HG03460 (cell line): ENCODE measurements at regions not wholly inside any gene's neighbourhood (a gene's known extent, or its start where the extent isn't known, plus 50 kb on each side); places are given as distances from the start of the nearest gene placed in this dataset.
"Not testable (repeated sequence)": the region's sequence is repeated elsewhere in the genome, so short reads cannot be mapped to it uniquely, and the experiment has no call there.

Experiments
- ATAC-seq: cut with Tn5 transposase; IDR thresholded peaks from one replicate; pipeline ENCODE4 v1.9.1; 2021; ENCODE audit not compliant: unreplicated experiment

DNA sequence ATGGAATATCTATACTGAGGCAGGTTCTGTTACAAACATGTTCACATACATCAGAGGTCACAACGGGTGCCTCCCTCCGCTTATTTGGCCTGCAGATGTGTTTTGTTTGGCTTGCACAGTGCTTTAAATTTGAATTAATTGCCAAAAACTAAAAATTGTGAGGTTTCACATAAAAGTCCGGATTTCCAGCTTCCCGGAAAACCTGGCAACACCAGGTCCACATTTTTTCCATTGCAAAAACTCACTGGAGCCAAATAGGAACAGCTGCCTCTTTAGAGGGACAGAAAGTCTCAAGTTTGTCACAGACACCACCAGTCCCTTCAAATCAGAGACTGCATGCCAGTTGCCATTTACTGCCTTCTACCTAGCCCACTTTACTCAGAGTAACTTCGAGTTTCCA is 205.9 kb upstream of the MDFIC2 start:
- ATAC-seq: no peak

DNA sequence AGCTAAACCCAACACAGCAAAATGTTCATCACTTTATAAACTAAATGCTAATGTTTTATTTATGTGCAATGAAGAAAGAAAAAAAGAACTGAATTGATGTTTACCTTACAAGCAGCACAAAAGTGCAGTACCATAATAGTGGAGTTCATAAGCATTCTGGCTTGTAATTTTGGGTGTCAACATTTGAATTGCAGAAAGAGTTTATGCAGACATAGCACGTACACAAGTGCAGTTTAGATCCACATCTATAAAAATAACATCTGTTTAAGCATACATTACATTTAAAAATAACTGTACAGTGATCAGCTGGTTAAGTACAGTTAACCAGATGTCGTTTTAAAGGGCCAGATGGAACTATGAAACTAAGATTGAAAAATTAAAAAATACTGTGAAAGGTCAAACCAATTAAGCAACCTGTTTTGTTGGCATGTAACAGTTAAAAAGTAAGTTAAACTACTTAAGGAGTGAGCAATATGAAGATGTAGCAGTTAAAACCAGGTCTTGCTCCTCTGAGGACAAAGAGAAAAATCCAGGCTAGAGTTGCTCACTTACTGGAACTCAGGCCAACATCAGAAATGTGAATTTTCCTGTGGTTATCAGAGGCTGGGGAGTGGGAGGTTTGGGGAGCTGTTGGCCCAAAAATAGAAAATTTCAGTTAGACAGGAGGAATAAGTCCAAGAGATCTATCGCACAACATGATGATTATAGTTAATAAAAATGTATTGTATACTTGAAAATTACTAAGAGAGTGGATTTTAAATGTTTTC is 204.9 kb upstream of the MDFIC2 start:
- no peak for ATAC-seq

- ATAC-seq: no peak
These were observed 203.6 kb upstream of the MDFIC2 start for GRCh38 chr3:70516076-70516475.

GRCh38 chr3:70507486-70507885 is 195.0 kb upstream of the MDFIC2 start:
- no peak for ATAC-seq

DNA sequence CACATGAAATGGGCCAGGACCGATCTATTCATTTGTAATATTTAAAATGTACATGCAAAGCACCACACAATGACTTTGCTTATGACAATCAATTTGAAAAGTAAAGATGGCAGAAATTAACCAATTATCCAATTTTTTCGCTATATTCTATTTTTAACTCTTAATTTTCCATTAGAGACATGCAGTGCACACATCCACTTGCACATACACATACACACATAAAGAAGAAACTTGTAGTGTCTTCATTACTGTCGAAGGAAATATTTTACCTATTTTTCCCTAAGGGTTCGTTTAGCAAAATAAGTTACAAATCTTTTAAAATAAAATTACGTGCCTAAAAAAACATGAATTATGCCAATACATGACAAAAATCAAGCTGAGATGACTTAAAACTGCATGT is 194.3 kb upstream of the MDFIC2 start:
- no peak for ATAC-seq

- no peak for ATAC-seq
These were observed 189.1 kb upstream of the MDFIC2 start for GRCh38 chr3:70501561-70501960.

DNA sequence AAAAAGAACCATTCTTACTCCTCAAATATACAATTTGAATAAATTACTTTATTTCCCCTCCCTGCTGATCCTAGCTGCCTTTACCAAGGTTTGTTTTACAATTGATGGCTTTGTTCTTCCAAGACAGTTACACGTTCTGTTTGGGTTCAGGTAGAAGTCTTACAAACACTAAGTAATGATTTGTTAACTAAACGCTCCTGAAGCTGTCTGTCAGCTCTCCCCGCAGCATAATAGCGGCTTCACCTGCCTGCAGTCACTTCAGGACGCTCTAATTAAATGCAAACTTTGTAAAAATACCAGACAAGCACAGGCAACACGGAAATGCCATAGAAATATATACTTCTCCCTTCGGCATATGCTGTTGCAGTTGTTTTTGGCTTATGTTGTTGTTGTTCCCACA is 176.4 kb upstream of the MDFIC2 start:
- no peak for ATAC-seq

GRCh38 chr3:70488131-70488530 is 175.7 kb upstream of the MDFIC2 start:
- ATAC-seq: no peak

- ATAC-seq: no peak
These were observed 174.1 kb upstream of the MDFIC2 start for GRCh38 chr3:70486414-70487017.

- no peak for ATAC-seq
These were observed 163.7 kb upstream of the MDFIC2 start for GRCh38 chr3:70476174-70476573.

DNA sequence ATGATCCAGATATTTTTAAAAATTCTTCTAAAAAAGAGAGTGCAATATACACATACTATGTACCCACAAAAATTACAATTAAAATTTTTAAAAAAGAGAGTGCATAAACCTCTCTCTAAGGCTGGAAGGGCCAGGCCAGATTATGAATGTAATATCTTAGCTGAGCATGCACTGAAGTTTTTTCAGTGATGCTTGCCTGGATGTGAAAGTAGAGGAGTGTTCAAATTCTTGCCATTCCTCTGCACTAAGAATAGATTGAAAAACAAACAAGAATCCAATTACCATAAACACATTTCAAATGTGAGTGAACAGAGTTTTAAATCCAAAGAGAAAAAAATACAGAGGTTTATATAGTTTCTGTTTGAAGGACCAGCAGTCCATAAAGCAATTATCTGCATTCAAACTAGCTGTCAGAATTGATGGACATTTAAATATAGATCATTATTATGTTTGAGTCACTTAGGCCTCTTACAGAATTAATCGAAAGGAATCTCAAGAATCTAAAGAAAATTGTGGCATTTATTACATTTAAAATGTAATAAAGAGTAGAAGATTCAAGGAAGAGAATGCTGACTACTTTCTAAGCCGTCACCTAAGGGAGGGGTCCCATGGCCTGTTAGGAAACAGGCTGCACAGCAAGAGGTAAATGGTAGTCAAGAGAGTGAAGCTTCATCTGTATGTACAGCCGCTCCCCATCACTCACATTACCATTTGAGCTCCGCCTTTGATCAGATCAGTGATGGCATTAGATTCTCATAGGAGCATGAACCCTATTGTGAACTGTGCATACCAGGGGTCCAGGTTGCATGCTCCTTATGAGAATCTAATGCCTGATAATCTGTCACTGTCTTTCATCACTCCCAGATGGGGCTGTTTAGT is 159.3 kb upstream of the MDFIC2 start:
- ATAC-seq: no peak

DNA sequence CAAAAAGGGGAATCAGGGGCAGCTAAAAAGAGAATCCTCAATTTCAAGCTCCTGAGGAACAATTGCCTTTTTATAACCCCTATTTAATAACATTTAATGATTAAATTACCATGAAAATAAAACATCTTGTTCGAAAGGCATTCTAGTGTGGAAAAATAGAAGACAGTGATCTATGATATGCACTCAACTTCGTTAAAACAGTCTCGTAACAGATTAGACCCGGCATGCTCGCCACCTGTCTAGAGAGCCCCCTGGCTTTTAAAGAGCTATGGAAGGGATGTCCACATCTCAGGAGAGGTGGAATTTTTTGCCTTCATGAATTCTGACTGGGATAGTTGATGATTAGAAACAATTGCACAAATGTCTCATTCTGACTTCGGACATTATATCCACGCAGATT is 153.7 kb upstream of the MDFIC2 start:
- no peak for ATAC-seq

- no peak for ATAC-seq
These were observed 152.4 kb upstream of the MDFIC2 start for GRCh38 chr3:70464876-70465275.

GRCh38 chr3:70464465-70464864 is 152.0 kb upstream of the MDFIC2 start:
- ATAC-seq: no peak

DNA sequence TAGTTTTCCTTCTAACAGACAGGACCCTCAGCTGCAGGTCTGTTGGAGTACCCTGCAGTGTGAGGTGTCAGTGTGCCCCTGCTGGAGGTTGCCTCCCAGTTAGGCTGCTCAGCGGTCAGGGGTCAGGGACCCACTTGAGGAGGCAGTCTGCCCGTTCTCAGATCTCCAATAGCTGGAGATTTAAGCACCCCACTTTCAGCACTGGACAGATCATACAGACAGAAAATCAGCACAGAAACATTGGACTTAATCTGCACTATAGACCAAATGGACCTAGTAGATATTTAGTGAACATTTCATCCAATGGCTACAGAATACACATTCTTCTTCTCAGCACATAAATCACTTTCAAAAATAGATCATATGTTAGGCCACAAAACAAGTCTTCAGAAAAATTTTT is 137.8 kb upstream of the MDFIC2 start:
- ATAC-seq: not testable (repeated sequence)

- ATAC-seq: not testable (repeated sequence)
These were observed 123.0 kb upstream of the MDFIC2 start for GRCh38 chr3:70435422-70435821.

GRCh38 chr3:70433091-70433490 is 120.7 kb upstream of the MDFIC2 start:
- no peak for ATAC-seq

- ATAC-seq: no peak
These were observed 119.5 kb upstream of the MDFIC2 start for GRCh38 chr3:70431911-70432310.

DNA sequence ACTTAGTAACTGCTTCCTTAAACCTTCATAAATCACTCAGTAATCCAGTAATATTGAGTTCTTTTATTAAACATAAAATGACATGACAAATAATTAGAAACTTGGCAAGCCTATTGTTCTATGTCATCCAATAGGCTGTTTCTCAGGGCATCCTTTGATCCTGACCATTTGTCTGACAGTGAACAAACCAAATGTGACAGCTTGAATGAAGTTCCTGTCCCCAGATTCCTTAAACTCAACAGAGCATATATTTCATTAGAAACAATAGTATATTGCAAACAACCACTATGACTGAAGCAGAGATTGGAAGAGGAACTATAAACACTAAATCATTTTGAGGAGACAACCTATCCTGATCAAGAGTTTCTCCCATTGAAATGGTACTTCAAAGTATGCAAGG is 113.6 kb upstream of the MDFIC2 start:
- no peak for ATAC-seq

- ATAC-seq: no peak
These were observed 109.1 kb upstream of the MDFIC2 start for GRCh38 chr3:70421506-70421905.

GRCh38 chr3:70409018-70409417 is 96.6 kb upstream of the MDFIC2 start:
- ATAC-seq: no peak

DNA sequence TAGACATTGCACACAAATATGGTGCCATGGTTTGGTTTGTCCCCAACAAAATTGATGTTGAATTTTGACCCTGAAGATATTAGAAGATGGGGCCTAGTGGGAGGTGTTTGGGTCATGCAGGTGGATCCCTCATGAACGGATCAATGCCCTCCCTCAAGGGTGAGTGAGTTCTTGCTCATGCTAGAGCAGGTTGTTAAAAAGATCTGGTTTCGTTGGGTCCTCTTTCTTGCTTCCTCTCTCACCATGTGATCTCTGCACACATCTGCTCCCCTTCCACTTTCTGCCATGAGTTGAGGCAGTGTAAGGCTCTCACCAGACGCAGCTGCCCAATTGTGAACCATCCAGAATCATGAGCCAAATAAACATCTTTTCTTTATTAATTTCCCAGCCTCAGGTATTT is 87.8 kb upstream of the MDFIC2 start:
- peak; percentile 62 for ATAC-seq
